MM.1S (cell line): ENCODE measurements at regions not wholly inside any gene's neighbourhood (a gene's known extent, or its start where the extent isn't known, plus 50 kb on each side); places are given as distances from the start of the nearest gene placed in this dataset.

ENCODE experiments used
- EZH2phosphoT487 ChIP-seq: fragments of 300-600 bp; sonication (generic); IDR thresholded peaks from 2 replicates; pipeline ENCODE4 v1.6.1; 2018; ENCODE audit warnings: antibody characterized with exemption, low read length
- TF ChIP-seq, protein P1 (sequence below): fragments of 300-600 bp; sonication (generic); IDR thresholded peaks from 2 replicates; pipeline ENCODE4 v1.5.1; 2016; ENCODE audit warnings: antibody characterized with exemption, low read length, mixed read lengths

- TF ChIP-seq, protein P1, sequence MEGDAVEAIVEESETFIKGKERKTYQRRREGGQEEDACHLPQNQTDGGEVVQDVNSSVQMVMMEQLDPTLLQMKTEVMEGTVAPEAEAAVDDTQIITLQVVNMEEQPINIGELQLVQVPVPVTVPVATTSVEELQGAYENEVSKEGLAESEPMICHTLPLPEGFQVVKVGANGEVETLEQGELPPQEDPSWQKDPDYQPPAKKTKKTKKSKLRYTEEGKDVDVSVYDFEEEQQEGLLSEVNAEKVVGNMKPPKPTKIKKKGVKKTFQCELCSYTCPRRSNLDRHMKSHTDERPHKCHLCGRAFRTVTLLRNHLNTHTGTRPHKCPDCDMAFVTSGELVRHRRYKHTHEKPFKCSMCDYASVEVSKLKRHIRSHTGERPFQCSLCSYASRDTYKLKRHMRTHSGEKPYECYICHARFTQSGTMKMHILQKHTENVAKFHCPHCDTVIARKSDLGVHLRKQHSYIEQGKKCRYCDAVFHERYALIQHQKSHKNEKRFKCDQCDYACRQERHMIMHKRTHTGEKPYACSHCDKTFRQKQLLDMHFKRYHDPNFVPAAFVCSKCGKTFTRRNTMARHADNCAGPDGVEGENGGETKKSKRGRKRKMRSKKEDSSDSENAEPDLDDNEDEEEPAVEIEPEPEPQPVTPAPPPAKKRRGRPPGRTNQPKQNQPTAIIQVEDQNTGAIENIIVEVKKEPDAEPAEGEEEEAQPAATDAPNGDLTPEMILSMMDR = no peak
- TF ChIP-seq EZH2phosphoT487 = no peak
Measured at GRCh38 chr2:217269701-217270484, 410.0 kb upstream of the TNP1 start.
